ENCODE measurements at regions not wholly inside any gene's neighbourhood (a gene's known extent, or its start where the extent isn't known, plus 50 kb on each side); places are given as distances from the start of the nearest gene placed in this dataset.
"Not testable (repeated sequence)": the region's sequence is repeated elsewhere in the genome, so short reads cannot be mapped to it uniquely, and the experiment has no call there.

- in situ Hi-C loops (cut with HindIII; ENCODE audit: low sequenced_read_pairs) = no loop called here
- no peak overlapping the region for H3K4me3 ChIP-seq (ENCODE audit: low read depth, low read length)
Measured at GRCh38 chr14:23735394-23735793, 99.2 kb downstream of the DHRS2 start.

GRCh38 chr14:23744368-23744767 is 108.2 kb downstream of the DHRS2 start:
- H3K4me3 ChIP-seq (ENCODE audit: low read depth, low read length); DNase-seq (ENCODE audit: low read depth, low spot score); in situ Hi-C loops (cut with HindIII; ENCODE audit: low sequenced_read_pairs): not testable (repeated sequence)

More at GRCh38 chr14:23735394-23735793, 99.2 kb downstream of the DHRS2 start:
- DNase-seq (ENCODE audit: low read depth, low spot score) = no peak
- TF ChIP-seq, protein P1, sequence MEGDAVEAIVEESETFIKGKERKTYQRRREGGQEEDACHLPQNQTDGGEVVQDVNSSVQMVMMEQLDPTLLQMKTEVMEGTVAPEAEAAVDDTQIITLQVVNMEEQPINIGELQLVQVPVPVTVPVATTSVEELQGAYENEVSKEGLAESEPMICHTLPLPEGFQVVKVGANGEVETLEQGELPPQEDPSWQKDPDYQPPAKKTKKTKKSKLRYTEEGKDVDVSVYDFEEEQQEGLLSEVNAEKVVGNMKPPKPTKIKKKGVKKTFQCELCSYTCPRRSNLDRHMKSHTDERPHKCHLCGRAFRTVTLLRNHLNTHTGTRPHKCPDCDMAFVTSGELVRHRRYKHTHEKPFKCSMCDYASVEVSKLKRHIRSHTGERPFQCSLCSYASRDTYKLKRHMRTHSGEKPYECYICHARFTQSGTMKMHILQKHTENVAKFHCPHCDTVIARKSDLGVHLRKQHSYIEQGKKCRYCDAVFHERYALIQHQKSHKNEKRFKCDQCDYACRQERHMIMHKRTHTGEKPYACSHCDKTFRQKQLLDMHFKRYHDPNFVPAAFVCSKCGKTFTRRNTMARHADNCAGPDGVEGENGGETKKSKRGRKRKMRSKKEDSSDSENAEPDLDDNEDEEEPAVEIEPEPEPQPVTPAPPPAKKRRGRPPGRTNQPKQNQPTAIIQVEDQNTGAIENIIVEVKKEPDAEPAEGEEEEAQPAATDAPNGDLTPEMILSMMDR (IDR thresholded peaks at IDR 0.05; ENCODE audit: low read depth, low read length) = no peak

DNA sequence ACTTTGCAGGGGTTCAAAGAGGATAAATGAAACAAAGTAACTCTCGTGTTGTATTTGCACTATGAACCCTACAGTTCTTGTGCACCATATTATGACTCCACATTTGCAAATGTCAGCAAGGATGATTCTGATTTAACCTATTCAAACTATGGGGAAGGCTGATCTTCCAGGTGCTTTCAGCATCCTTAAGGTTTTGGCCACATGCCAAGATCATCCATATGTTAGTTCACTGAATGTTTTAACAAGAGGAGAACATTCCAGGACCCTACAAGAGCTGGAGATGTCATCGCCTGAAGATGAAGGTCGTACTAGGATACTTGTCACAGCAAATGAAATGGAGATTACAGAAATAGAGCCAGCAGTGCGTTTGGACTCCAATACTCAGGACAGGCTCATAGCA is 114.2 kb downstream of the DHRS2 start:
- TF ChIP-seq, protein P1 (IDR thresholded peaks at IDR 0.05; ENCODE audit: low read depth, low read length) = no peak
- DNase-seq (ENCODE audit: low read depth, low spot score) = no peak
- no peak overlapping the region for H3K4me3 ChIP-seq (ENCODE audit: low read depth, low read length)
- in situ Hi-C loops (cut with HindIII; ENCODE audit: low sequenced_read_pairs) = no loop called here

- TF ChIP-seq, protein P1 (IDR thresholded peaks at IDR 0.05; ENCODE audit: low read depth, low read length) = no peak
- H3K4me3 ChIP-seq (ENCODE audit: low read depth, low read length) = no peak overlapping the region
- in situ Hi-C loops (cut with HindIII; ENCODE audit: low sequenced_read_pairs) = no loop called here
- DNase-seq (ENCODE audit: low read depth, low spot score) = no peak
Measured at GRCh38 chr14:23751616-23752015, 115.5 kb downstream of the DHRS2 start.

DNA sequence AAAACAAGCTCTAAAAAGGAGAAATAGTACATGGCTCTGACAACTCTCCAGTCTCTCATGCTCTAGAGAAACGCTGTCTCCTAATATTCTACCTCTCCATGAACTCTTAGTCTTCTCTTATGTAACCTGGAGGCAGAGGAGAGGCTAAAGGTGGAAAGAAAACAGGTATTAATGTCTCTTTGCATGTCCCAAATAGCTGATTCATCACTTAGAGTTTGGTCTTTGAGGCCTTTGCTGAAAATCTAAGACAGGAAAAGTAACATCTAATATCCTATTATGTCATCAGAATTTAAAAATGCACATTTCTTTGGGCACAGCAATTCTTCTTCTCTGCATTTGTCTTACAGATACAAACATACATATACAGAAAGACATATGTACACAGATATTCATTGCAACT is 127.2 kb downstream of the DHRS2 start:
- TF ChIP-seq, protein P1 (IDR thresholded peaks at IDR 0.05; ENCODE audit: low read depth, low read length) = no peak
- in situ Hi-C loops (cut with HindIII; ENCODE audit: low sequenced_read_pairs) = no loop called here
- no peak for DNase-seq (ENCODE audit: low read depth, low spot score)
- H3K4me3 ChIP-seq (ENCODE audit: low read depth, low read length) = no peak overlapping the region

DNA sequence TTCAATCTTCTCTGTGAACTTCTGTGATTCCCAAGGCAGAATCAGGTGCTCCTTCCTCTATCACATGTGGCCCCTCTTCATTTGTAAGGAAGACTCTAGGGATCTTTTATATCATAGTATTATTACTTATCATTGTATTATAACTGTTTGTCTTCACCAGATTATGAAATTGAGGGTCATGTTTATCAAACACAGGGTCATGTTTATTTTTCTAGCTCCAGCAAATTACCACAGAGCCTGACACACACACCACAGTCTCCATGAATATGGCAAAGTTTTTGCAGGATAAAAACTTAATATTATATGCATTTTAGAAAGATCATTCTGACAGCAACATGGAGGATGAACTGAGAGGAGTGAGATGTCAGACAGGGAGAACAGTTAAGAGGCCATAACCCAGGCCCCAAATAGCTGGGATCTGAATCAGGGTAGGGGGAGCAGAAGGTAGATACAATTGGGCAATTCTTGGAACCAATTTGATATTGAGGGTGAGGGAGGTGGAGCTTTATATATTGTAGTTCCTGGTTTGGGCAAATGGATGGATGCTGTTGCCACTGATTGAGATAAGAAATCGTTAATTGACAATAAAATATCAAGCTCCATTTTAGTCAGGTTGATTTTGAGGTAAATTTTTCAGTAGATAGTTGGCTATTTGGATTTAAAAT is 130.7 kb downstream of the DHRS2 start:
- no peak overlapping the region for H3K4me3 ChIP-seq (ENCODE audit: low read depth, low read length)
- in situ Hi-C loops (cut with HindIII; ENCODE audit: low sequenced_read_pairs) = no loop called here
- DNase-seq (ENCODE audit: low read depth, low spot score) = no peak

GRCh38 chr14:23769221-23769728 is 133.1 kb downstream of the DHRS2 start:
- in situ Hi-C loops (cut with HindIII; ENCODE audit: low sequenced_read_pairs); H3K4me3 ChIP-seq (ENCODE audit: low read depth, low read length); DNase-seq (ENCODE audit: low read depth, low spot score): not testable (repeated sequence)

More for the DNA sequence above, 130.7 kb downstream of the DHRS2 start:
- TF ChIP-seq, protein P1 (IDR thresholded peaks at IDR 0.05; ENCODE audit: low read depth, low read length) = no peak

Measured in astrocyte of the spinal cord (primary cell).